Spleen (tissue), 7 donors: ENCODE measurements at regions not wholly inside any gene's neighbourhood (a gene's known extent, or its start where the extent isn't known, plus 50 kb on each side); places are given as distances from the start of the nearest gene placed in this dataset.

Source experiments
- POLR2A ChIP-seq, 3 donors: fragments of 450-650 bp; IDR thresholded peaks; one replicate each; pipeline ENCODE4 v1.5.1; 2017; ENCODE audit warnings: antibody characterized with exemption in 3 of 3, mild to moderate bottlenecking in 1 of 3
- TF ChIP-seq, protein P1 (sequence below), 11 experiments: fragments of 200-600 bp in 7 of 11; fragments of 450-650 bp in 4 of 11; sonication (generic) in 4 of 11; IDR thresholded peaks in 8 of 11; conservative IDR thresholded peaks in 3 of 11; 1 replicate in 7 of 11; 2 replicates in 4 of 11; pipeline versions ENCODE4 v1.4.0 to v1.8.0; 2016 to 2021; ENCODE audit warnings: antibody characterized with exemption in 11 of 11, inconsistent platforms in 4 of 11, mild to moderate bottlenecking in 1 of 11
- donor health status: DM: no; HTN: no; CAD: no; lungs with moderate emphysema.
- donor health status: DM: no; HTN: no; CAD: no.
- donor health status: DM: no; HTN: no; CAD: no.

DNA sequence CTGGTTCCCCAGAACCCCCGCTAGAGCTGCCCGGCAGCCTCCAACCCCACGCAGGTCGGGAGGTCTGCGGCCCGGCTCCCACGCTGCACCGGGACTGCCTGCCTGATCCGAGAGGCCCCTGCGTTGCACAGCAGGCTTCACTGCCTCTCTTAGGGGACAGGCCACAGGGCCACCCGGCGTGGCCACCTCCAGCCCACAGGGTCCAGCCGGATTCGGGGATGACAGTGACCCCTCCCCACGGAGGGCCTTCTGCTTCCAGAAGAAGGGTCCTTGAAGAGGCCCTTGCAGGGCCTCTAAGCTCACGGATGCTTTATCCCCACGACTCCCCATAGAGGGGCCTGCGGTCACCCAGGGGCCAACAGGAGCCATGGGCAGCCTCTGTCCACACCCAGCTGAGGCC lies 66.1 kb upstream of the PPP1R26 start:
- TF ChIP-seq POLR2A (IDR thresholded peaks at IDR 0.05): no peak
- TF ChIP-seq, protein P1, sequence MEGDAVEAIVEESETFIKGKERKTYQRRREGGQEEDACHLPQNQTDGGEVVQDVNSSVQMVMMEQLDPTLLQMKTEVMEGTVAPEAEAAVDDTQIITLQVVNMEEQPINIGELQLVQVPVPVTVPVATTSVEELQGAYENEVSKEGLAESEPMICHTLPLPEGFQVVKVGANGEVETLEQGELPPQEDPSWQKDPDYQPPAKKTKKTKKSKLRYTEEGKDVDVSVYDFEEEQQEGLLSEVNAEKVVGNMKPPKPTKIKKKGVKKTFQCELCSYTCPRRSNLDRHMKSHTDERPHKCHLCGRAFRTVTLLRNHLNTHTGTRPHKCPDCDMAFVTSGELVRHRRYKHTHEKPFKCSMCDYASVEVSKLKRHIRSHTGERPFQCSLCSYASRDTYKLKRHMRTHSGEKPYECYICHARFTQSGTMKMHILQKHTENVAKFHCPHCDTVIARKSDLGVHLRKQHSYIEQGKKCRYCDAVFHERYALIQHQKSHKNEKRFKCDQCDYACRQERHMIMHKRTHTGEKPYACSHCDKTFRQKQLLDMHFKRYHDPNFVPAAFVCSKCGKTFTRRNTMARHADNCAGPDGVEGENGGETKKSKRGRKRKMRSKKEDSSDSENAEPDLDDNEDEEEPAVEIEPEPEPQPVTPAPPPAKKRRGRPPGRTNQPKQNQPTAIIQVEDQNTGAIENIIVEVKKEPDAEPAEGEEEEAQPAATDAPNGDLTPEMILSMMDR (IDR thresholded peaks at IDR 0.05 in 8 of 11, conservative IDR thresholded peaks at IDR 0.05 in 3 of 11): no peak
